ENCODE measurements at regions not wholly inside any gene's neighbourhood (a gene's known extent, or its start where the extent isn't known, plus 50 kb on each side); places are given as distances from the start of the nearest gene placed in this dataset.
A peak's percentile ranks its signal among the peaks of the same experiment; 100 is the strongest.

DNA sequence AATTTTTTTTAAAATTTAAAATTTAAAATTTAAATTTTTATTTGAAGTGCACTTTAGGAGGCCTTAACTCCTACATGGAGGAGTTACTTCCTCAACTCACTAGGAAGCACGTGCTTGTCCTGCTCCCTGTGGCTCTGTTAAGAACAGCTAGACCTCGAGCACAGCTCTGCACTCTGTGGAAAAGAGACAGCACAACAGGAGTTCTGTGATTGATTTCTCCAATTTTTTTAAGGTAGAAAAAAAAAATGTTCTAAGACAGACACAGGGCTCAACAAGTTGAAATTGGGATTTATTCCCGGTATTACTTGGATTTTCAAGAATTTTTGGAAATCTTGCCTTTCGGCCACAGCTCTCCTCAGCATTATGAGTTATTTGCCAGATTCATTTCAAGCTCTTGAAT is 356.6 kb upstream of the LYPLAL1 start (continued):
- TF ChIP-seq FOSL1 (IDR thresholded peaks at IDR 0.05; ENCODE audit: low read depth) = no peak

DNA sequence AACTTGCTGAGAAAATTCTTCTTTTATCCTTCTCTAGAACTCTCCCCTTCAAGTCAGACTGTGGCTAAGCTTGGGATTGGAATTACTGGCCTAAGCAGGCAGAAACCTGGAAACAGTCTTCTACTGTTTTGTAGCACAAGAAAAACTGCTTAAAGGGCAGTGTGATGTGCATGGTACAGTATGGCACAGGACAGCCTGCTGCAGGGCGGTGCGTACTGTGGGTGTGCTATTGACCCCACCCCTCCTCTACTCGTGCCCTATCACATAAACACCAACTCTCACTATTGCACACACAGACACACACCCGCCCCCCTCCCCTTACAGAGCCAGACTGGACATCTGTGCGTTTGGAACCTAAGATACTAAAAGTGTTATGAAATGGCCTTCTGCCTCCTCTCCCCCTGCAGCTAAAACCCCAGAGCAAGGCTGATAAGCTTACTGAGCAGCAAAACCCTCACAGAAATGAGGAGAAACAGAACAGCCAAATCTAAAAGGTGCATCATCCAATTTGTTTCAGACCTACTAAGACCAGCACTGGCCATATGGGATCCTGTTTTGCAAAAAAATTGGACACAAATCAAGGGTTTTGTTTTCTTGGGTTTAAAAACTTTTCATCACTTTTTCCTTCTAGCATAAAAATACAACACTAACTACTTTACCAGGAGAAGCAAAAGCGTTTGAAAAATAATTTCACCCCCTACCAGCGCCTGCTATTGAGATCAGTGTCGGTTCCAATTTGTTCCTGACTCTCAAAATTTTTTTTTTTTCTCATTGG is 355.8 kb upstream of the LYPLAL1 start:
- Histone ChIP-seq H3K4me1 (ENCODE audit: control insufficient read depth in 1 of 2, insufficient read depth in 2 of 2, low read length in 2 of 2) (peaks cover 0 to 20% of the 10 kb centered on the region in 2 experiments; a peak in 2 of 4 replicates), H3K4me3 (replicated peaks in 1 of 2; ENCODE audit: low read depth in 1 of 2, low read length in 2 of 2) (no peak overlapping the region), H3K9me2 (ENCODE audit: insufficient read depth) (no peaks in the 10 kb centered on the region; the same call in 1 of the 2 replicates), H3K9ac (ENCODE audit: low read length) (no peak overlapping the region), H3K79me2 (ENCODE audit: insufficient read depth, low read length) (no peaks in the 10 kb centered on the region), H3K4me2 (ENCODE audit: low read length) (no peak overlapping the region), H3K36me3 (ENCODE audit: control insufficient read depth in 1 of 2, insufficient read depth in 2 of 2, low read length in 2 of 2) (no peaks in the 10 kb centered on the region), H4K20me1 (ENCODE audit: insufficient read depth) (no peaks in the 10 kb centered on the region), H3K27ac (ENCODE audit: low read depth, low read length) (peak overlapping the region; percentile 26; the same call in 1 of the 2 replicates), H3K27me3 (ENCODE audit: insufficient read depth, low read length) (no peaks in the 10 kb centered on the region), H2AFZ (ENCODE audit: low read depth, low read length, poor library complexity, severe bottlenecking) (no peak overlapping the region), H3K9me3 (ENCODE audit: control insufficient read depth in 1 of 2, insufficient read depth in 1 of 2, low read depth in 1 of 2, low read length in 2 of 2) (no peaks in the 10 kb centered on the region)
- ATAC-seq = no peak
- BruUV-seq (replicated peaks) = no TSS peak
- ChIA-PET RAD21 (ENCODE audit: low non-redundant PET in 1 of 2, low total read pairs in 2 of 2, uncharacterized antibody in 2 of 2, unreplicated experiment in 2 of 2) (interaction anchor here in 1 of 2 experiments (0.6 kb wide), 1 partner anchor 34 kb away, joined by 4 read pairs; no protein-coding TSS in a partner anchor), CTCF (interaction anchor here (0.8 kb wide), 1 partner anchor 249 kb away, joined by 3 read pairs; no protein-coding TSS in a partner anchor), POLR2A (no interaction called here)
- TF ChIP-seq, protein P1, sequence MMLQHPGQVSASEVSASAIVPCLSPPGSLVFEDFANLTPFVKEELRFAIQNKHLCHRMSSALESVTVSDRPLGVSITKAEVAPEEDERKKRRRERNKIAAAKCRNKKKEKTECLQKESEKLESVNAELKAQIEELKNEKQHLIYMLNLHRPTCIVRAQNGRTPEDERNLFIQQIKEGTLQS (IDR thresholded peaks at IDR 0.05) = no peak
- no peak for TF ChIP-seq SRF (IDR thresholded peaks at IDR 0.05; ENCODE audit: low read depth)
- TF ChIP-seq SIN3A (IDR thresholded peaks at IDR 0.05; ENCODE audit: low read depth) = no peak
- no peak for TF ChIP-seq ZFX (IDR thresholded peaks at IDR 0.05)
- TF ChIP-seq TCF7L2 (IDR thresholded peaks at IDR 0.05; ENCODE audit: borderline replicate concordance, extremely low read depth, insufficient read depth, insufficient read length) = no peak
- TF ChIP-seq, protein P2, sequence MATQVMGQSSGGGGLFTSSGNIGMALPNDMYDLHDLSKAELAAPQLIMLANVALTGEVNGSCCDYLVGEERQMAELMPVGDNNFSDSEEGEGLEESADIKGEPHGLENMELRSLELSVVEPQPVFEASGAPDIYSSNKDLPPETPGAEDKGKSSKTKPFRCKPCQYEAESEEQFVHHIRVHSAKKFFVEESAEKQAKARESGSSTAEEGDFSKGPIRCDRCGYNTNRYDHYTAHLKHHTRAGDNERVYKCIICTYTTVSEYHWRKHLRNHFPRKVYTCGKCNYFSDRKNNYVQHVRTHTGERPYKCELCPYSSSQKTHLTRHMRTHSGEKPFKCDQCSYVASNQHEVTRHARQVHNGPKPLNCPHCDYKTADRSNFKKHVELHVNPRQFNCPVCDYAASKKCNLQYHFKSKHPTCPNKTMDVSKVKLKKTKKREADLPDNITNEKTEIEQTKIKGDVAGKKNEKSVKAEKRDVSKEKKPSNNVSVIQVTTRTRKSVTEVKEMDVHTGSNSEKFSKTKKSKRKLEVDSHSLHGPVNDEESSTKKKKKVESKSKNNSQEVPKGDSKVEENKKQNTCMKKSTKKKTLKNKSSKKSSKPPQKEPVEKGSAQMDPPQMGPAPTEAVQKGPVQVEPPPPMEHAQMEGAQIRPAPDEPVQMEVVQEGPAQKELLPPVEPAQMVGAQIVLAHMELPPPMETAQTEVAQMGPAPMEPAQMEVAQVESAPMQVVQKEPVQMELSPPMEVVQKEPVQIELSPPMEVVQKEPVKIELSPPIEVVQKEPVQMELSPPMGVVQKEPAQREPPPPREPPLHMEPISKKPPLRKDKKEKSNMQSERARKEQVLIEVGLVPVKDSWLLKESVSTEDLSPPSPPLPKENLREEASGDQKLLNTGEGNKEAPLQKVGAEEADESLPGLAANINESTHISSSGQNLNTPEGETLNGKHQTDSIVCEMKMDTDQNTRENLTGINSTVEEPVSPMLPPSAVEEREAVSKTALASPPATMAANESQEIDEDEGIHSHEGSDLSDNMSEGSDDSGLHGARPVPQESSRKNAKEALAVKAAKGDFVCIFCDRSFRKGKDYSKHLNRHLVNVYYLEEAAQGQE (IDR thresholded peaks at IDR 0.05; ENCODE audit: low read depth) = no peak
- TF ChIP-seq, protein P3, sequence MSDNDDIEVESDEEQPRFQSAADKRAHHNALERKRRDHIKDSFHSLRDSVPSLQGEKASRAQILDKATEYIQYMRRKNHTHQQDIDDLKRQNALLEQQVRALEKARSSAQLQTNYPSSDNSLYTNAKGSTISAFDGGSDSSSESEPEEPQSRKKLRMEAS (IDR thresholded peaks at IDR 0.05) = no peak
- TF ChIP-seq YY1 (IDR thresholded peaks at IDR 0.05; ENCODE audit: extremely low read depth, insufficient replicate concordance, low read depth, low read length) = no peak
- TF ChIP-seq, protein P4, sequence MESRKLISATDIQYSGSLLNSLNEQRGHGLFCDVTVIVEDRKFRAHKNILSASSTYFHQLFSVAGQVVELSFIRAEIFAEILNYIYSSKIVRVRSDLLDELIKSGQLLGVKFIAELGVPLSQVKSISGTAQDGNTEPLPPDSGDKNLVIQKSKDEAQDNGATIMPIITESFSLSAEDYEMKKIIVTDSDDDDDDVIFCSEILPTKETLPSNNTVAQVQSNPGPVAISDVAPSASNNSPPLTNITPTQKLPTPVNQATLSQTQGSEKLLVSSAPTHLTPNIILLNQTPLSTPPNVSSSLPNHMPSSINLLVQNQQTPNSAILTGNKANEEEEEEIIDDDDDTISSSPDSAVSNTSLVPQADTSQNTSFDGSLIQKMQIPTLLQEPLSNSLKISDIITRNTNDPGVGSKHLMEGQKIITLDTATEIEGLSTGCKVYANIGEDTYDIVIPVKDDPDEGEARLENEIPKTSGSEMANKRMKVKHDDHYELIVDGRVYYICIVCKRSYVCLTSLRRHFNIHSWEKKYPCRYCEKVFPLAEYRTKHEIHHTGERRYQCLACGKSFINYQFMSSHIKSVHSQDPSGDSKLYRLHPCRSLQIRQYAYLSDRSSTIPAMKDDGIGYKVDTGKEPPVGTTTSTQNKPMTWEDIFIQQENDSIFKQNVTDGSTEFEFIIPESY (IDR thresholded peaks at IDR 0.05; ENCODE audit: extremely low read depth, insufficient replicate concordance, low read length) = no peak
- TF ChIP-seq FOSL1 (IDR thresholded peaks at IDR 0.05; ENCODE audit: low read depth) = no peak
- no peak for TF ChIP-seq EGR1 (IDR thresholded peaks at IDR 0.05; ENCODE audit: low read depth)
- TF ChIP-seq ZNF274 (IDR thresholded peaks at IDR 0.05; ENCODE audit: low read depth, low read length) = no peak
- no peak for DNase-seq (ENCODE audit: low read depth, low spot score)
- intact Hi-C loops (cut with micrococcal nuclease) = no loop called here
